ENCODE measurements at regions not wholly inside any gene's neighbourhood (a gene's known extent, or its start where the extent isn't known, plus 50 kb on each side); places are given as distances from the start of the nearest gene placed in this dataset.

DNA sequence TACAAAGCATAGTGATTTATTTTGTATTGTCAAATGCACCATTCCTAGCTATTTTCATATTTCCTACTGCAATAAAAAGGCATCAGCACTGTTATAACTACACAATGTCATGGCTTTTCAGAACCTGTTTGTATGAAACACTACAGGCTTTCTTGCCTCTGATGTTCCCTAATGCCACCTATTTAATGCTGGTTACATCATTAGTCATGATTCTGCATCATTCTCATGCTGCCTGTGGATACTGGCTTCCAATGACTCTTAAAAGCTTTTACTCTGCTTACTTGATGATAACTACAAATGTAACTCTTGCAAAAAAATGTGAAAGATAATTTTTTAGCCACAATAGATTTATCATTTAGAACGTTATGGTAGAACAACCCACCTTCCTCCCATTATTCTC is 529.4 kb downstream of the HTR7 start:
- DNase-seq (ENCODE audit: low spot score) = no peak

- no peak for DNase-seq (ENCODE audit: low spot score)
Observed at GRCh38 chr10:90328896-90329295, 528.9 kb downstream of the HTR7 start.

DNA sequence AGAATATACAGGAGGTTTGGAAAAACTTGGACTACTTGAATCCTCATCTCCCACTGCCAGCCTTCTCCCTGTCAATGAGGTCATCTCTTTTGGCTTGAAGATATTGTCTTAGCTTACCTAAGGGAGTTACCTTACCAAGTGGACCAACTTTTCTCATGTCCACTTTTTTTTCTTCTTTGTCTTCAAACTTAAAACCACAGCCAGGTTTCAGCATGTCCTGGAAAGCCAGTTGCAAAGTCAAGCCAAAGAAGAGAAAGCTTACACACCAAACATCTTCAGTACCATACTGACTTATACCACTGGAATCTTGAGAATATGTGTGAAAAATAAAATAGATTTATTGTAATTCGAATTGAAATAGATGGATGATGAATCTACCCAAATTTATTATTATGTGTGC is 520.5 kb downstream of the HTR7 start:
- DNase-seq (ENCODE audit: low spot score) = no peak

DNA sequence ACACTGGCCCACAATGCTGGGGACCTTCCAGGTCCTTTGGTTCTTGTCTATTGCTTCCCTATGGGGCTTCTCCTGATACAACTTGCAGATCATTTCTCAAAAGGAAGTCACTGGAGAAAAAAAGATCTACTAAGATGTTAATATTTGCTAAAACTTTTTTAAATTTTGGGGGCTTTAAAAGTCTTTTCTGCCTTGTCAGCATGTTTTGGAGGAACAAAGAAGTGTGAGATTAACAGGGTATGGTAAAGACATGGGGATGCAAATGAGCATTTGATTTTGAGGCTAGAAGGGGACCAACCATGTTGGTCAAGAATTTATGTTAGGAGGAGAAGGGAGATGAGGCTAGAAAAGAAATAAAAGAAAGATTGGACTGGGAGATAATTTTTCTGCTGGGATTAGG is 515.4 kb downstream of the HTR7 start:
- DNase-seq (ENCODE audit: low spot score) = no peak

- DNase-seq (ENCODE audit: low spot score) = no peak
Observed at GRCh38 chr10:90344226-90344625, 513.6 kb downstream of the HTR7 start.

DNA sequence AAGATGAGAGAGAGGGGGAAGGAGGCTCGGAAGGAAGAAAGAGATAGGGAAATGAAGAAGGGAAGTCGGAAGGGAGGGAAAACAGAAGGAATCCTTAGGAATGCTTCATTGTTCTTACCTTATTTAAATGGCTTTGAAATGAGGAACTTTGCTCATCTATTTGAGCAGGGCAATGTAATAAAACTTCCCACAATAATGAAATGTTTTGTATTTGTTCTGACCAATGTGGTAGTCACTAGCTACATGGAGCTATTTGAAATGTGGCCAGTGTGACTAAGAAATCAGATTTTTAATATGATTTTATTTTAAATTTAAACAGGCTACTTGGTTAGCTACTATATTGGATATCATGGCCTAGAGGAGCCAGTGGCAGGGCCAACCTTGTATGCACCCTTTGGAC is 510.6 kb downstream of the HTR7 start:
- DNase-seq (ENCODE audit: low spot score) = no peak

DNA sequence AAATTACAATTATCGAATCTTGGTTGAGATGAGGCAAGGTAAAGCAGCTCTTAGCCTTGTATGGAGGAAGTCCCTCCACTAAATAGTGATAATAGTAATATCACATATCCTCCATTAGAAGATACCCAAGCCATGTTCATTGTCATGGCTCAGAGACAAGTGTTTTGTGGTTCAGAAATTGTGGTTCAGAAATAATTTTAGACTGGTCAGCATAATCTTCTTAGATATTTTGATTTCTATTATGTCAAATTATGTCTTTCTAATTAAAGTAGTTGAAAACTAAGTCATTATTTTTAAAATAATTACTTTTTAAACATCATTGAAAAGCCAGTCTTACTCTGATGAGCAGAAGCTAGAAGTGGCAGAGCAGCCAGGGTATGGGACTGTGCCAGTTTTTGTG is 507.7 kb downstream of the HTR7 start:
- DNase-seq (ENCODE audit: low spot score) = no peak

- DNase-seq (ENCODE audit: low spot score) = no peak
Observed at GRCh38 chr10:90352288-90352687, 505.6 kb downstream of the HTR7 start.

DNA sequence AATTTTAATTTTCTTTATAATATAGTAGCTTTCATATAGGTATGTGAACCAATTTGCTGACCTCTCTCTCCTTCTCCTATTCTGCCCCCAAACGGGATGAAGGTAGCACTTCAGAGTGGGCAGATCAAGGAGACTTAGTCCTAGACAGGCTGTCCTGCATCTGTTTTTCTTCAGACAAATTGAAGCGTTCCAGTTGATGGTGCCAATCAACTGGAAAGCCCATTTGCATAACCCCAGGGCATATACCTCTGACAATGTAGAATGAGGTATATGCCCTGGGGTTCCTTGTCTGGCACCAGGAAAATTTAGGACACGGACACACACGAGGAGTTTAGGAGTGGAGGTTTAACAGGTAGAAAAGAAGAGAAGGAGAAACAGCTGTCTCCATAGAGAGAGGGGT is 502.9 kb downstream of the HTR7 start:
- no peak for DNase-seq (ENCODE audit: low spot score)

GRCh38 chr10:90363799-90364483 is 493.9 kb downstream of the HTR7 start:
- no peak for DNase-seq (ENCODE audit: low spot score)

DNA sequence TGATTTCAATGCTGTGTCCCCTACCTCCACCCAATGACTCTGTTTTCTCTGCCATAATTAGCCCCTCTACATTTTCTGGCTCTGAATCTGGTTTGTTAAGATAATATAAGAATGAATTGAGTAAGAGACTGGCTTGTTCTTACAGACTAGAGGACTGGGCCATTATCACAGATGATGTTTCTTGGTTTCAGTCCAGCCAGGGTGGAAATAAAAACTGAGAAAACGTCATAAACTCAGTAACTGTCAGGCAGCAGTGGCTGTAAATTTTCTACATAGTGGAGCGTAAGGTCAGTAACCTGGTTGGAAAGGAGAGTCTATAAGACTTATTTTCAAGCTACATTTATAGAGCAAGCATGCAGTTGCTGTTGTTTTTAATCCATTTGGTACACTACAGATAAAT is 485.4 kb downstream of the HTR7 start:
- DNase-seq (ENCODE audit: low spot score) = no peak

DNA sequence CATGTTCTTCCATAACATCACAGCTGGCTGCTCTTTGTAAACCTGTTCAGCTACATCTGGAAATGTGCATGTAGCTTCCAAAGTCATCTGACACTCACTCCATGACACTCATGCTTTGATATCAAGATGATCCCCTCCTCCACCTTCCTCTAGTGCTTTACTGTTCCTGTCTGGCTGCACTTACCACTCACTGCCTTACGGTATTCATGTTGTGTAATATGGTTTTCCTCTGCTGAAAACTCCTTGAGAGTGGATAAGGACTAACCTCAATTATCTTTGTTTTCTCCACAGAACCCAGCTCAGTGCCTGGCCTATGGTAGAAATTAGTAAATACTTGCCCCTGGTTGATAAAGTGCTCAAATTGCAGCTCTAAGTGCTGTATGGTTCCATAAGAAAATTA is 483.9 kb downstream of the HTR7 start:
- DNase-seq (ENCODE audit: low spot score) = no peak

DNA sequence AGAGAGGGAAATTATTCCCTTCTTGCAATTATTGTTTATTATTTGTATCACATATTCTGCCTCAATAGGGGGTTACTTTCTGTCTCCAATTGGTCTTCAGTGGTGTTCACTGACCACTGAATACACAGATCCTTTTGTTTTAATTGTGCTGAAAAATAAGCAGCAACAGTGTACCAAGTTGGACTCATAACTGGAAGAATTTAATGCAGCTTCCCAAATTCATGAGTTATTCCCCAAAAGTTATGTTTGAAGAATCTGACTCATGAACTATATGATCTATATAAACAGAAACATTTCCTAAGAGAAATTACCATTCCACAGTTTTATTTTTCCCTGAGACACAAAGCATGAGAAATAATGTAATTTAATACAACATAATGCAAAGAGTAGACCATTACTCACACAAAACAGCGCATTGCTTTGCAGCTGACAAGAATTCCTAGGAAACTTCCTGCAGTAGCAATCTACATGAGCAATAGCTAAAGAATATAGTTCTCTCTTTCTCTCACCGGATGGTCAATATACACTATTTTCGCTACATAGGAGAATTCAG is 479.2 kb downstream of the HTR7 start:
- DNase-seq (ENCODE audit: low spot score) = no peak

DNA sequence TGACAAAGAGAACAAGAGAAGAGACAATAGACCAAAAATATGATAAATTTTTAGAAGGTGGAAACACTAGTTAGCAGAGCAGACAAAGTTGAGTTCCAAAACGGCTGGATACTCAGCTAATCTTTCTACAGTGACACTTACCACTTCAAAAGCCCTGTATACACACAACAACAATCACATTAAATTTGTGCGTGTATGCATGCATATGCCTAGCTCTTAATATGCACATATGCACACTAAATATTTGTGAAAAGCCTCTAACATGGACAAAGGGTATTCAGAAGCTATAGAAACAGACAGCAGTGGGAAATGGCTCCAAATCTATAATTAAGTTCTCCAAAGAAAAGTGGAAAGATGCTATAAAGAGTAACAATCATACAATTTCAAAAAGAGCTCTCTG is 476.4 kb downstream of the HTR7 start:
- no peak for DNase-seq (ENCODE audit: low spot score)

GRCh38 chr10:90389876-90390275 is 468.0 kb downstream of the HTR7 start:
- no peak for DNase-seq (ENCODE audit: low spot score)

DNA sequence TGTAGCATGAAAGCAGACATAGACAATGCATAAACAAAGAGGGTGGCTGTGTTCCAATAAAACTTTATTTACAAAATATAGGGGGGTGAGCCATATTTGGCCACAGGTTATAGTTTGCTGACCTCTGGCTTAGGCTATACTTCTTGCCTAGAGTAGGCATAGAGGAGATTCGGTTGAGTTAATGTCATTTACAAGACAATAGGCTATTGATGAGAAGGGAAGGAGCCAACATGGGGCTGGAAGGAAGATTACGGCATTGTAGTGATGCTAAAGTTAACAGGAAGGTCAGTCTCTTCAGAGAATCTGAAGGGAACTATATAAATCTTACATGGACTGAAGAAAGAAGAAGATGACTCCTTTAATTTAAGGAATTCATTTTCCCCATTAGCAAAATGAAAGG is 463.5 kb downstream of the HTR7 start:
- DNase-seq (ENCODE audit: low spot score) = no peak

DNA sequence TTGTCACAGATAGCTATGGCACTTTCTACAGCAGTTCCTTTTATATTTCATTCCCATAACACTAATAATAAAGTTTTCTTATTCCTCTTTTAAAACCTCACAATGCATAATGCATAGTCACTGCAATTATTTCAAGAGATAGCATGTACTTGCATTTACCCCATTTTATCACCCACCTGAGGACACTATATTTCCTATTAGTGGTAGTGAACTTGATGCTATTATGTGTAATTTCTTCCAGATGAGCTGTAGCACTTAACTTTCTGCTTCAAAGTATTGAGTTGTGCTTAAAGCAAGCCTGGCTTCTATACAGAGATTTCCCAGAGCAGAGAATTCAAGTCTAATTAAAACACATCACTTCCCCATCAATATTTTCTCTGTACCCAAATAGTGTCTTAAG is 461.1 kb downstream of the HTR7 start:
- DNase-seq (ENCODE audit: low spot score) = no peak

- DNase-seq (ENCODE audit: low spot score) = no peak
Observed at GRCh38 chr10:90398566-90398965, 459.3 kb downstream of the HTR7 start.

GRCh38 chr10:90399782-90400181 is 458.1 kb downstream of the HTR7 start:
- no peak for DNase-seq (ENCODE audit: low spot score)

DNA sequence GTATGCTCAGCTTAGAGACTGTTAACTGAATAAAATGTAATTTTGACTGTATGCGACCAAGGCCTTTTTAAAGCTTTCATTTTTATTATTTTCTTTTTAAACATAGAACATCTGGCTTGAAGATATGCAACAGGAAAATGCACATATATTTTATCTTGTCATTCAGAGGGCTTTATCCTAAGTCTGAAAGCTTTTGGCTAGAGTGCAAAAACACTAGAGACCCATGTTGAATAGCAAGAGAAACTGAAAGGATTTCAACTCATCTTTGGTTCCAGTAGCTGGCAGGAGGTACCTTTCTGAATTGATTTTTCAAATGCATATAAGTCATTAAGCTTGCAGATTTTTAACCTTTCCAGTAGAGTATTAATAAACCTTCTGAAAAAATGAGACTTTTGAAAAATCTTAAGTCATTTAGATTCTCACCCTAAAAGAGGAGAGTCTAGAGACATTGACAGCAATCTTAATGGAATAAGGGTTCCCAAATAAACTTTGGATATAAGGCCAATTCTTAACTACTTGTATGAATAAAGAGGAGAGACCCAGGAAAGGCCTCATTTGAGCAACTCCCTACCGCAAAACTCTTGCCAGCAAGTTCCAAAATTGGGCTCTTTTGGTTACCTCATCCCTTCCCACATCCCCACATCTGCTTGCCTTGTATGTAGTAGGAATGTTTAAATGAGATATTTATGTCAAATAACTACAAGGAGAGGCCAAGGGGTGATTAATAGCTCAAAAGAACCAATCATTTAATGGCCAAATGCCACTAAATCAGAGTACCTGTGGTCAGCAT is 454.4 kb downstream of the HTR7 start:
- DNase-seq (ENCODE audit: low spot score) = no peak

GRCh38 chr10:90407131-90407530 is 450.7 kb downstream of the HTR7 start:
- DNase-seq (ENCODE audit: low spot score) = no peak

DNA sequence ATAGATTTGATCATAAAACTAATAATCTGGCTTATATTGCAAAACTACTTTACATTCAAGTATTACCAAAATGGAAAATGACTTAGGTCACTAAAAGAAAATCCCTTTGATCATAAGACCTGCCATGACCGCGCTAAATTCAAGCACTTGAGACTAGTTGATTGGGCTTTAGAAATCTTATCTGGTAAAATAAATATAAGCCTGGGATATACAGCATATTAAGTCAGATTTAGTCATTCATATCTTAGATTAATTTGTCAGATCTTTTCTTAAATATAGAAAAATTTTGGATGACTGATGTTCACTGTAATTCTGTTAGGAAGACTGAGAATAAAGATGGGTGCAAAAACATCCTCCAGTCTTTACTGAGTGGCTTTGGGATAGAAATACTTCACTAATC is 450.0 kb downstream of the HTR7 start:
- no peak for DNase-seq (ENCODE audit: low spot score)

GRCh38 chr10:90412582-90412981 is 445.3 kb downstream of the HTR7 start:
- no peak for DNase-seq (ENCODE audit: low spot score)

- DNase-seq (ENCODE audit: low spot score) = no peak
Observed at GRCh38 chr10:90413196-90413595, 444.6 kb downstream of the HTR7 start.

Measured in GM03348 (cell line).